ENCODE measurements at regions not wholly inside any gene's neighbourhood (a gene's known extent, or its start where the extent isn't known, plus 50 kb on each side); places are given as distances from the start of the nearest gene placed in this dataset.
"Not testable (repeated sequence)": the region's sequence is repeated elsewhere in the genome, so short reads cannot be mapped to it uniquely, and the experiment has no call there.

GRCh38 chr1:230555814-230556213 lies 86.5 kb upstream of the COG2 start:
- DNase-seq, result no peak

- DNase-seq, result no peak
Measured at GRCh38 chr1:230552880-230553279, 89.4 kb upstream of the COG2 start.

GRCh38 chr1:230550945-230551344 lies 91.3 kb upstream of the COG2 start:
- not testable (repeated sequence) for DNase-seq

- DNase-seq, result no peak
Measured at GRCh38 chr1:230550428-230550827, 91.9 kb upstream of the COG2 start.

- no peak for DNase-seq
Measured at GRCh38 chr1:230549625-230550024, 92.7 kb upstream of the COG2 start.

GRCh38 chr1:230548997-230549396 lies 93.3 kb upstream of the COG2 start:
- no peak for DNase-seq

GRCh38 chr1:230548357-230548756 lies 93.9 kb upstream of the COG2 start:
- DNase-seq, result no peak

GRCh38 chr1:230545181-230545580 lies 97.1 kb upstream of the COG2 start:
- no peak for DNase-seq

- no peak for DNase-seq
Measured at GRCh38 chr1:230544758-230545157, 97.5 kb upstream of the COG2 start.

- no peak for DNase-seq
Measured at GRCh38 chr1:230543085-230543484, 99.2 kb upstream of the COG2 start.

- no peak for DNase-seq
Measured at GRCh38 chr1:230542681-230543080, 99.6 kb upstream of the COG2 start.

- DNase-seq, result no peak
Measured at GRCh38 chr1:230542054-230542453, 100.2 kb upstream of the COG2 start.

GRCh38 chr1:230541306-230541705 lies 101.0 kb upstream of the COG2 start:
- DNase-seq, result no peak

GRCh38 chr1:230540421-230541155 lies 101.7 kb upstream of the COG2 start:
- DNase-seq, result no peak

- DNase-seq, result no peak
Measured at GRCh38 chr1:230537456-230537855, 104.8 kb upstream of the COG2 start.

GRCh38 chr1:230536641-230537155 lies 105.6 kb upstream of the COG2 start:
- no peak for DNase-seq

GRCh38 chr1:230534224-230534623 lies 108.1 kb upstream of the COG2 start:
- DNase-seq, result no peak

GRCh38 chr1:230531103-230531502 lies 105.0 kb upstream of the PGBD5 start:
- DNase-seq, result no peak

GRCh38 chr1:230519246-230519645 lies 93.1 kb upstream of the PGBD5 start:
- no peak for DNase-seq

GRCh38 chr1:230518511-230518910 lies 92.4 kb upstream of the PGBD5 start:
- no peak for DNase-seq

GRCh38 chr1:230517786-230518185 lies 91.7 kb upstream of the PGBD5 start:
- DNase-seq, result no peak

GRCh38 chr1:230517326-230517725 lies 91.2 kb upstream of the PGBD5 start:
- no peak for DNase-seq

GRCh38 chr1:230516889-230517288 lies 90.8 kb upstream of the PGBD5 start:
- DNase-seq, result no peak

- no peak for DNase-seq
Measured at GRCh38 chr1:230515451-230516145, 89.5 kb upstream of the PGBD5 start.
